Stimulated activated memory B cell treated with anti-CD40 and anti-IgM and Interleukin-4, amounts not matched to agents 10 μg/mL and 1 μg/mL and 100 μg/mL, for 72 hours (primary cell): ENCODE measurements at regions not wholly inside any gene's neighbourhood (a gene's known extent, or its start where the extent isn't known, plus 50 kb on each side); places are given as distances from the start of the nearest gene placed in this dataset.
"Not testable (repeated sequence)": the region's sequence is repeated elsewhere in the genome, so short reads cannot be mapped to it uniquely, and the experiment has no call there.

Experiments used
- ATAC-seq: fragments of 150-1000 bp; cut with Tn5 transposase; 2 replicates; pipeline ENCODE4 v1.10.0; 2021
- H3K27ac Mint-ChIP-seq: one replicate; pipeline ENCODE4 v1.8.0; 2022; ENCODE audit warnings: mild to moderate bottlenecking, mixed read lengths
- H3K27me3 Mint-ChIP-seq: one replicate; pipeline ENCODE4 v1.8.0; 2022; ENCODE audit warnings: mixed read lengths
- H3K36me3 Mint-ChIP-seq: one replicate; pipeline ENCODE4 v1.8.0; 2022; ENCODE audit warnings: mixed read lengths
- H3K4me1 Mint-ChIP-seq: one replicate; pipeline ENCODE4 v1.8.0; 2022; ENCODE audit warnings: mixed read lengths
- H3K4me3 Mint-ChIP-seq: one replicate; pipeline ENCODE4 v1.8.0; 2022; ENCODE audit warnings: mild to moderate bottlenecking, moderate library complexity, mixed read lengths
- H3K9me3 Mint-ChIP-seq: one replicate; pipeline ENCODE4 v1.8.0; 2022; ENCODE audit warnings: mixed read lengths

DNA sequence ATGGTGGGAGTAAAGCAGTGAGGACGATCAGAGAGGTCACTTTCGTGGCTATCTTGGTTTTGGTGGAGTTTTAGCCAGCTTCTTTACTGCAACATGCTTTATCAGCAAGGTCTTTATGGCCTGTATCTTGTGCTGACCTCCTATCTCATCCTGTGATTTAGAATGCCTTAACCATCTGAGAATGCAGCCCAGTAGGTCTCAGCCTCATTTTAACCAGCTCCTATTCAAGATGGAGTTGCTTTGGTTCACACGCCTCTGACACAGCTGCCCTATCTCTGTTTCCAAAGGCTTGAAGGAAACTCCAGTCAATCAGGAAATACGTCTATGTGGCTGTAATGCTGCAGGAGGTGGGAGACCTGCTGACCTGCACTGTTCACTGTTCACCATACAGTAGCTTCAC, 146.1 kb upstream of the POGK start:
- no peak overlapping the region for H3K4me3 Mint-ChIP-seq
- H3K4me1 Mint-ChIP-seq: no peaks in the 10 kb centered on the region
- no peaks in the 10 kb centered on the region for H3K36me3 Mint-ChIP-seq
- no peak overlapping the region for H3K27ac Mint-ChIP-seq
- no peaks in the 10 kb centered on the region for H3K9me3 Mint-ChIP-seq
- H3K27me3 Mint-ChIP-seq: peaks cover 8% of the 10 kb centered on the region
- no peak for ATAC-seq

- H3K27me3 Mint-ChIP-seq: peaks cover 8% of the 10 kb centered on the region
- H3K36me3 Mint-ChIP-seq: no peaks in the 10 kb centered on the region
- no peaks in the 10 kb centered on the region for H3K9me3 Mint-ChIP-seq
- ATAC-seq: no peak
- no peak overlapping the region for H3K4me3 Mint-ChIP-seq
- no peaks in the 10 kb centered on the region for H3K4me1 Mint-ChIP-seq
- no peak overlapping the region for H3K27ac Mint-ChIP-seq
Observed at GRCh38 chr1:166693673-166694297, 145.5 kb upstream of the POGK start.

GRCh38 chr1:166695115-166695514, 144.2 kb upstream of the POGK start:
- ATAC-seq: no peak
- H3K36me3 Mint-ChIP-seq: no peaks in the 10 kb centered on the region
- H3K27ac Mint-ChIP-seq: no peak overlapping the region
- H3K9me3 Mint-ChIP-seq: no peaks in the 10 kb centered on the region
- H3K4me3 Mint-ChIP-seq: no peak overlapping the region
- H3K27me3 Mint-ChIP-seq: peaks cover 8% of the 10 kb centered on the region
- H3K4me1 Mint-ChIP-seq: no peaks in the 10 kb centered on the region

DNA sequence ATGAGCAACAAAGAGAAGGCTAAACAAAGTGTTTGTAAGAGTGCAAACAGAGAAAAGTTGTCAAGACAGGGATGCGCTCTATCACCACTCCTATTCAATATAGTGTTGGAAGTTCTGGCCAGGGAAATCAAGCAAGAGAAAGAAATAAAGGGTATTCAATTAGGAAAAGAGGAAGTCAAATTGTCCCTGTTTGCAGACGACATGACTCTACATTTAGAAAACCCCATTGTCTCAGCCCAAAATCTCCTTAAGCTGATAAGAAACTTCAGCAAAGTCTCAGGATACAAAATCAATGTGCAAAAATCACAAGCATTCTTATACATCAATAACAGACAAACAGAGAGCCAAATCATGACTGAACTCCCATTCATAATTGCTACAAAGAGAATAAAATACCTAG, 143.4 kb upstream of the POGK start:
- not testable (repeated sequence) for H3K4me3 Mint-ChIP-seq, H3K4me1 Mint-ChIP-seq, H3K36me3 Mint-ChIP-seq, H3K27ac Mint-ChIP-seq, H3K9me3 Mint-ChIP-seq, ATAC-seq
- peaks cover 13% of the 10 kb centered on the region for H3K27me3 Mint-ChIP-seq

DNA sequence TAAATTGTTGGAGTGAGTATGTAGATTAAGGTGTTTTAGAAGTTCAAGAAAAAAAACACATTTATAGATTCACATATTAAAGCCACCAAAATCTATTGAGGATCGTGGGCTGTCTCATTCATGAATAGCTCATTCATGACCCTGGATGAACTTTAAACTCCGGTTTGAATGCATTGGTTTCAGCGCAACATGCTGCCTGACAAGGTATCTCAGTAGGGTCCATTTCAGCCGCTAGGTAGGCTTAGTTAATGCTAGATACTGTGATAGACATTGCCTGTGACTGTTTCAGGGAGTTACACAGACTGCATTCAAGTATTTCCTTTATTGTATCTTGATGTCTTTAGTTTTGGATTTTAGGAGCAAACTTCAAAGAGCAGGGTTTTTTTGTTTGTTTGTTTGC, 140.5 kb upstream of the POGK start:
- Mint-ChIP-seq H3K27me3 (peaks cover 13% of the 10 kb centered on the region), H3K4me3 (no peak overlapping the region), H3K27ac (no peak overlapping the region), H3K36me3 (no peaks in the 10 kb centered on the region), H3K9me3 (no peaks in the 10 kb centered on the region), H3K4me1 (no peaks in the 10 kb centered on the region)
- no peak for ATAC-seq

DNA sequence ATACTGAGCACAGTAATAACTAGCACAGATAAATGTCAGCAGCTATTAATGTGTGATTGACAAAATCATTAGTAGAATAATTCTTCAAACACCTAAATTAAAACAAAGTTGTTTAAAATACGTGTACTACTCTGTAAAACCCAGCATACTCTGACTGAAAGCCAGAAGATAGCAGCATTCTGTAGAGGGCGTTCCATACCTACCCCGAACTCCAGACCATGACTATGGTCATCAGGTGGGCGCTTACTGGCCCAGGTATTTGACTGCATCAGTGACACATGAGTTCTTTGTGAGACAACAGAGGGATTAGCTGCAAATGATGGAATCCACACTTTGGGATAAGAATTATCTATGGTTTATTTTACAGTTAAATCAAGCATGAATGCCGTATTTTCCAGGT, 139.7 kb upstream of the POGK start:
- Mint-ChIP-seq H3K4me1 (no peaks in the 10 kb centered on the region), H3K4me3 (no peak overlapping the region), H3K27me3 (peaks cover 13% of the 10 kb centered on the region), H3K27ac (no peak overlapping the region), H3K36me3 (no peaks in the 10 kb centered on the region), H3K9me3 (no peaks in the 10 kb centered on the region)
- no peak for ATAC-seq

DNA sequence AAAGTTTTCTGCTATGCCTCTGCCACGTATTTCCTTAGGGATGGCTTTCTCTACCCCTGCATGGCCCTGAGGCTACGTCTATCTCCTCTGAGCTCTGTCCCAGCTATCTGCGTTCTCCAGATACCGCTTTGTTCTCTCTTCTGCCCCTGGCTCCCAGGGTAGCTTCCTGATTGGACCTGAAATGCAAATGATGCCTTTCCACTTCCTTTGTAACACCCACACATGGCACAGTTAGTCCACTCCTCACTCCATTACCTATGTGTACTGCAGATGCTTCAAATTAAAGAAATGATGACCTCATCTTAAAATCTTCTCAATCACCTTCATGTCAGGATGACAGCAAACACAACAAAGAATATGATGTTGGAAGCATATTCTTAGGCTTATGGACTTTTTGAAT, 138.6 kb upstream of the POGK start:
- Mint-ChIP-seq H3K36me3 (no peaks in the 10 kb centered on the region), H3K4me3 (no peak overlapping the region), H3K27ac (no peak overlapping the region), H3K9me3 (no peaks in the 10 kb centered on the region), H3K4me1 (no peaks in the 10 kb centered on the region), H3K27me3 (peaks cover 13% of the 10 kb centered on the region)
- no peak for ATAC-seq

GRCh38 chr1:166701603-166702100, 137.6 kb upstream of the POGK start:
- H3K27ac Mint-ChIP-seq: no peak overlapping the region
- H3K4me1 Mint-ChIP-seq: no peaks in the 10 kb centered on the region
- no peak overlapping the region for H3K4me3 Mint-ChIP-seq
- ATAC-seq: no peak
- no peaks in the 10 kb centered on the region for H3K36me3 Mint-ChIP-seq
- H3K27me3 Mint-ChIP-seq: peaks cover 13% of the 10 kb centered on the region
- H3K9me3 Mint-ChIP-seq: no peaks in the 10 kb centered on the region

GRCh38 chr1:166703141-166703540, 136.1 kb upstream of the POGK start:
- ATAC-seq: no peak
- peaks cover 13% of the 10 kb centered on the region for H3K27me3 Mint-ChIP-seq
- no peak overlapping the region for H3K27ac Mint-ChIP-seq
- no peaks in the 10 kb centered on the region for H3K9me3 Mint-ChIP-seq
- H3K4me3 Mint-ChIP-seq: no peak overlapping the region
- no peaks in the 10 kb centered on the region for H3K36me3 Mint-ChIP-seq
- no peaks in the 10 kb centered on the region for H3K4me1 Mint-ChIP-seq

- H3K36me3 Mint-ChIP-seq: no peaks in the 10 kb centered on the region
- no peak for ATAC-seq
- no peaks in the 10 kb centered on the region for H3K9me3 Mint-ChIP-seq
- no peaks in the 10 kb centered on the region for H3K4me1 Mint-ChIP-seq
- no peak overlapping the region for H3K4me3 Mint-ChIP-seq
- H3K27ac Mint-ChIP-seq: no peak overlapping the region
- H3K27me3 Mint-ChIP-seq: peaks cover 13% of the 10 kb centered on the region
Observed at GRCh38 chr1:166703726-166704462, 135.4 kb upstream of the POGK start.

DNA sequence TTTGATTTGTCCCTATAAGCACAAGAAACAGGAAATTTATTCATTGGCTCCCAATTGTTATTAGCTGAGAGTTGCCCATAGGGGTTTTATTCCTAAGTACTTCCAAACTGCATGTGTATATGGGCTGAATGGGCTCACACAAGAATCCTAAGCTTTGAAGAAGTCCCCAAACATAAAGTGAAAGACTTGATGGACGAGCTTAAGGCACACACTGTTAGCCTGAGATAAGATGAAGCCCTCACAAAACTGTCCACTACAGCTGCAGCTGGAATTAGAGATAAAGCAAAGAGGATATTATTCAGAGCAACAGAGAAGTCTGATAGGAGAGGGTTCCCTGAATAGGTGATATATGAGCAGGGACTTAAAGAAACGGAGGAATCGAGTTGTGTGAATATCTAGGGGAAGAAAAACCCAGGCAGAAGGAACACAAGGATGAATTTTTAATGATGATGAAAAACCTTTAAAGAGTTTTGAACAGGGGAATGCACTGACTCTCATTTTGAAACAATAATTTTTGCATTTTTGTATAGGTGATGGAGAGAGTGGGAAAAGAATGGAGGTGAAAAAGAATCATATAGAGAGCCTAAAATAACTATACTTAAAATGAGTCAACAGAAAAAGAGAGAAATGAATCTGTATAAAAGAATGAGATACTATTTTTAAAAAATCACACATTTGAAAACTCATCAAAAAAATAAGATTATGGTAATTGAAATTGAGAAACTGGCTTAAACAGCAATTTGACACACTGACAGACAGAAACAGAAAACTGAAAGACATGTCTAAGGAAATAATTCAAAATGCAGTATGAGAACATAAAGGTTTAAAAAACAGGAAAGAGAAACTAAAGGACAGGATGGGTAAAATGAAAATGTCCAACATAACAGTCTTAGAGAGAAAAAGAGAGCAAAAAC, 133.6 kb upstream of the POGK start:
- Mint-ChIP-seq H3K27ac (no peak overlapping the region), H3K9me3 (no peaks in the 10 kb centered on the region), H3K4me3 (no peak overlapping the region), H3K4me1 (no peaks in the 10 kb centered on the region), H3K27me3 (peaks cover 10% of the 10 kb centered on the region), H3K36me3 (no peaks in the 10 kb centered on the region)
- ATAC-seq: no peak

DNA sequence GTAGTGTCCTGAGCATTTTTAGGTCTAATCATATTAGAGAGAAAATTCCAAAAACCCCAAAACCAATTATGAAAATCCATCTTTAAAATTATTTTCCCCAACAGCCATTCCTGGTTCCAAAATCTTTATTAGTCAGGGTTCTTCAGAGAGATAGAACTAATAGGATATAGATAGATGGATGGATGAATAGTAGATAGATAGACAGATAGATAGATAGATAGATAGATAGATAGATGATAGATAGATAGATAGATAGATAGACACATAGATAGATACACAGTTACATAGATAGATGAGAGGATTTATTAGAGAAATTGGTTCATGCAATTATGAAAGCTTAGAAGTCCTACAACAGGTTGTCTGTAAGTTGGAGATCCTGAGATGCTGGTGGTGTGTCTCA, 122.7 kb upstream of the POGK start:
- Mint-ChIP-seq H3K36me3 (no peaks in the 10 kb centered on the region), H3K4me1 (no peaks in the 10 kb centered on the region), H3K9me3 (peaks cover 7% of the 10 kb centered on the region), H3K27ac (no peak overlapping the region), H3K27me3 (peaks cover 12% of the 10 kb centered on the region), H3K4me3 (no peak overlapping the region)
- ATAC-seq: no peak

DNA sequence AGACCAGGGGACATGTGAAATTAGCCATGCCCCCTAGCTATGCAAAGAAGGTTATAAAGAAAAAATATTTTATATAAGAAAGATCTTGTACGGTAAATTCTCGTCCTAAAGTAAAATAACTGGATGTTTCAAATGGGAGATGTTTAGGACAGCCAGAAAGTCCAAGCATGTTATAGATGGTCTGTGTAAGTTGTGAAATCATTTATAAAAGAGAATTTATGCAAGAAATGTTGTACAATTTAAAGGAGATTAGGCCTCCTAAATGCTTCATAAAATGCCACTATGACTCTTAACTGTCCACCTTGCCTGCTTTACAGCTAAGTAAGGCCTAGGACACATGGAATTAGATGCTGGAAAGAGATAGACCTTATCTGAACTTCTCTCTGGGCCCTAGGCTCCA, 118.1 kb upstream of the POGK start:
- H3K4me3 Mint-ChIP-seq: no peak overlapping the region
- H3K36me3 Mint-ChIP-seq: no peaks in the 10 kb centered on the region
- peaks cover 5% of the 10 kb centered on the region for H3K9me3 Mint-ChIP-seq
- peaks cover 6% of the 10 kb centered on the region for H3K27me3 Mint-ChIP-seq
- no peak for ATAC-seq
- no peak overlapping the region for H3K27ac Mint-ChIP-seq
- no peaks in the 10 kb centered on the region for H3K4me1 Mint-ChIP-seq

DNA sequence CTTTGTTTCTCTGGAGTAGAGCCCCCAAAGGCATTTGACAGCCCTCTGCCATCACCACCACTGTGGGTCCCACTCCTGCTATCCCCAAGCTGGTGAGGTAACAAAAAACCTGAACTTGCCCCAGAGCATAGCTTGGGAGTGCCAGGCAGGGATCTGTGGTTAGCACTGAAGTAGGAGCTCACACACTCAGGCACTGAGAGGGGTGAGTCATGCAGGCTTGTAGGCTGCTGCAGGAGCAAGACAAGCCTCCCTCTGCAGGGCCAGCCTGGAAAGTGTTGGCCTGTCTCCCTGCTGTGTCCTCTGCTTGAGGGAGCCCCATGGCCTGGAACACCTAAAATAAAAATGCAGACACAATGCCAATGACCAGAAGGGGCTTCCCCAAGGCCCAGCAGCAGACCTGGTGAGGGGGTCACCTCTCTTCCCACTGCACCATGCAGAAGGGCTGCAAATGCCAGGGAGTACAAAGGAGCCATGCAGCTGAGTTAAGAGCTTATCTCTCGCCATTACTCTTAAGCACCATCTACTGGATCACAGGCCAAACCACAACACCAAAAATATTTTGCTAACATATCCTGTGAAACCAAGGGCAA, 108.9 kb upstream of the POGK start:
- H3K4me1 Mint-ChIP-seq: no peaks in the 10 kb centered on the region
- peaks cover 50% of the 10 kb centered on the region for H3K27me3 Mint-ChIP-seq
- no peak for ATAC-seq

DNA sequence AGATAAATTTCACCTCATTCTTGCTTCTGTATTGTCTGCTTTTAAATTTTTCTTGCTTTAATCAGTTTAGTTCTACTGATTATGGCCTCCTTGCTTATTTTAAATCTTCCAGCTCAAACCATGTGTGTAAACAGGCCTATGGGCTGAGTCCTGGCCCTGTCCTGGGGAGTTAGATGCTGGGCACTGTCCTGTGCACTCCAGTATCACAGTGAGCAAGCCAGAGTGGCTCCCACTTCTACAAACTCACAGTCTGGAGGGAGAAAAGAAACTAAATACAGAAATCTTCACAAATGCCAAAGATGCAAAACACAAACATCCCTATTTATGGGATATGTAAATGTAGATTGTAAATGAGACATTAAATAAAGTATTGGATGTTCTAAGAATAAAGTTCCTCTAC, 101.1 kb upstream of the POGK start:
- H3K4me1 Mint-ChIP-seq: no peaks in the 10 kb centered on the region
- H3K27me3 Mint-ChIP-seq: peaks cover 10% of the 10 kb centered on the region
- H3K9me3 Mint-ChIP-seq: peaks cover 3% of the 10 kb centered on the region
- no peak overlapping the region for H3K27ac Mint-ChIP-seq
- no peaks in the 10 kb centered on the region for H3K36me3 Mint-ChIP-seq
- no peak overlapping the region for H3K4me3 Mint-ChIP-seq
- no peak for ATAC-seq

More for the DNA sequence above, 108.9 kb upstream of the POGK start:
- no peak overlapping the region for H3K4me3 Mint-ChIP-seq
- peaks cover 16% of the 10 kb centered on the region for H3K9me3 Mint-ChIP-seq
- H3K27ac Mint-ChIP-seq: no peak overlapping the region
- no peaks in the 10 kb centered on the region for H3K36me3 Mint-ChIP-seq
